GM21515 (cell line): ENCODE measurements at regions not wholly inside any gene's neighbourhood (a gene's known extent, or its start where the extent isn't known, plus 50 kb on each side); places are given as distances from the start of the nearest gene placed in this dataset.

Source experiments
- ATAC-seq: cut with Tn5 transposase; IDR thresholded peaks from one replicate; pipeline ENCODE4 v1.9.1; 2021; ENCODE audit not compliant: unreplicated experiment

- ATAC-seq: no peak
These were observed 102.1 kb upstream of the SHH start for GRCh38 chr7:155914341-155914740.

- ATAC-seq: no peak
These were observed 101.5 kb upstream of the SHH start for GRCh38 chr7:155913719-155914118.

- ATAC-seq: no peak
These were observed 101.0 kb upstream of the SHH start for GRCh38 chr7:155913291-155913690.

GRCh38 chr7:155911471-155912105, 99.3 kb upstream of the SHH start:
- ATAC-seq: no peak

- ATAC-seq: no peak
These were observed 96.1 kb upstream of the SHH start for GRCh38 chr7:155908385-155908784.

GRCh38 chr7:155907450-155908200, 95.4 kb upstream of the SHH start:
- ATAC-seq: no peak

- no peak for ATAC-seq
These were observed 88.9 kb upstream of the SHH start for GRCh38 chr7:155901176-155901575.

- ATAC-seq: no peak
These were observed 87.3 kb upstream of the SHH start for GRCh38 chr7:155899596-155899995.

- ATAC-seq: no peak
These were observed 85.6 kb upstream of the SHH start for GRCh38 chr7:155897758-155898386.

GRCh38 chr7:155896531-155897263, 84.4 kb upstream of the SHH start:
- ATAC-seq: no peak

- ATAC-seq: no peak
These were observed 81.4 kb upstream of the SHH start for GRCh38 chr7:155893664-155894063.

- ATAC-seq: no peak
These were observed 80.9 kb upstream of the SHH start for GRCh38 chr7:155893176-155893575.

GRCh38 chr7:155889636-155890511, 77.6 kb upstream of the SHH start:
- ATAC-seq: no peak

- no peak for ATAC-seq
These were observed 74.9 kb upstream of the SHH start for GRCh38 chr7:155887174-155887525.

GRCh38 chr7:155886391-155887173, 74.3 kb upstream of the SHH start:
- ATAC-seq: no peak

GRCh38 chr7:155885167-155886155, 73.2 kb upstream of the SHH start:
- no peak for ATAC-seq

GRCh38 chr7:155884225-155885166, 72.2 kb upstream of the SHH start:
- ATAC-seq: no peak
